Lung (tissue), 11 donors: ENCODE measurements at regions not wholly inside any gene's neighbourhood (a gene's known extent, or its start where the extent isn't known, plus 50 kb on each side); places are given as distances from the start of the nearest gene placed in this dataset.

ENCODE experiments used
- ATAC-seq: fragments of 200-7000 bp; cut with Tn5 transposase; one replicate; pipeline ENCODE4 v1.9.1; 2020; ENCODE audit warnings: moderate number of reproducible peaks; ENCODE audit not compliant: insufficient read depth, low FRiP score
- DNase-seq, 3 donors: peaks; one replicate each; pipeline ENCODE4 v3.0.0-alpha.2; 2013 to 2017
- H3K27ac ChIP-seq, 2 donors: one replicate each; pipeline ENCODE4 v1.5.1; 2013; ENCODE audit warnings: mild to moderate bottlenecking in 2 of 2, moderate library complexity in 2 of 2, control low read depth in 1 of 2, inconsistent platforms in 1 of 2, low read depth in 1 of 2, low read length in 1 of 2
- H3K27me3 ChIP-seq, 3 donors: one replicate each; pipeline ENCODE4 v1.5.1; 2013; ENCODE audit warnings: low read length in 2 of 3; ENCODE audit not compliant: control insufficient read depth in 3 of 3, insufficient read depth in 3 of 3
- H3K36me3 ChIP-seq, 4 donors: one replicate each; pipeline ENCODE4 v1.5.1; 2013; ENCODE audit warnings: low read length in 4 of 4, mild to moderate bottlenecking in 1 of 4, moderate library complexity in 1 of 4; ENCODE audit not compliant: control insufficient read depth in 4 of 4, insufficient read depth in 4 of 4
- H3K4me1 ChIP-seq, 5 donors: one replicate each; pipeline ENCODE4 v1.5.1; 2013; ENCODE audit warnings: low read length in 5 of 5, mild to moderate bottlenecking in 2 of 5, moderate library complexity in 1 of 5; ENCODE audit not compliant: control insufficient read depth in 5 of 5, insufficient read depth in 5 of 5
- H3K4me3 ChIP-seq: one replicate; pipeline ENCODE4 v1.5.1; 2013; ENCODE audit warnings: mild to moderate bottlenecking, control low read depth, moderate library complexity
- H3K9ac ChIP-seq, 2 donors: one replicate each; pipeline ENCODE4 v1.5.1; 2013; ENCODE audit warnings: low read length in 2 of 2, control low read depth in 1 of 2; ENCODE audit not compliant: insufficient read depth in 1 of 2
- H3K9me3 ChIP-seq, 4 donors: one replicate each; pipeline ENCODE4 v1.5.1; 2013; ENCODE audit warnings: low read length in 3 of 4, mild to moderate bottlenecking in 1 of 4, moderate library complexity in 1 of 4; ENCODE audit not compliant: control insufficient read depth in 4 of 4, insufficient read depth in 3 of 4
- CTCF ChIP-seq: IDR thresholded peaks from 2 replicates; pipeline ENCODE4 v1.5.1; 2012; ENCODE audit warnings: mild to moderate bottlenecking; ENCODE audit errors: control extremely low read depth, extremely low read depth
- WGBS, 2 donors: extraction: QIAGEN DNeasy Blood & Tissue Kit; methylation state at CpG; one replicate each; pipeline ENCODE4 v1.1.7; 2013; 5-methylcytosine and 5-hydroxymethylcytosine counted together
- donor health status: control.
- donor health status: control.
- donor health status: Bipolar disorder and iron deficiency.
- donor health status: healthy.
- donor health status: DM: yes; HTN: yes; CAD: no.

DNA sequence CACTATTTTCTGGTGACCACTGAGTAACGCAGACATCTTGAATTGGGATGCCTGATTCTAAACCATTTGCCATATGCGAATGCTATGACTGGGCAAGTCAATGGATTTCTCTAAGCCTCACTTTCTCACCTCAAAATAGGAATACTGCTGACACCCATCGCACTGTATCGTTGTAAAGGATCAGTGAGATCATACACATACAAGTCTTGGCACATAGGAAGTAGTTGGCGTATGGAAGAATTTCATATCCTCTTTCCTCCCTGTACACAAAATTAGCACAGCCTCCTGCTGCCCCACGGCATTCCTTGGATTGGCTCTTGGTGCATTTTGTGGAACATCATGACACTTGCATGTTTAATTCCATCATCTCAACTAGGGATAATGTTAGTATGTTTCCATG, 366.9 kb downstream of the CMPK2 start:
- DNase-seq (no peak), ATAC-seq (no peak)
- TF ChIP-seq CTCF = no peak
- Histone ChIP-seq H3K9ac (no peak overlapping the region), H3K4me3 (no peak overlapping the region), H3K4me1 (no peaks in the 10 kb centered on the region), H3K36me3 (no peaks in the 10 kb centered on the region), H3K27me3 (no peaks in the 10 kb centered on the region), H3K27ac (no peak overlapping the region), H3K9me3 (peaks cover 0 to 3% (median 0%) of the 10 kb centered on the region in 4 donors)
- whole genome bisulfite sequencing, 2 donors = 87 to 88% methylated on average over 6 of the region's 6 CpGs

GRCh38 chr2:6499691-6500090, 366.0 kb downstream of the CMPK2 start:
- 86 to 96% methylated on average over 2 of the region's 2 CpGs for WGBS, 2 donors

DNA sequence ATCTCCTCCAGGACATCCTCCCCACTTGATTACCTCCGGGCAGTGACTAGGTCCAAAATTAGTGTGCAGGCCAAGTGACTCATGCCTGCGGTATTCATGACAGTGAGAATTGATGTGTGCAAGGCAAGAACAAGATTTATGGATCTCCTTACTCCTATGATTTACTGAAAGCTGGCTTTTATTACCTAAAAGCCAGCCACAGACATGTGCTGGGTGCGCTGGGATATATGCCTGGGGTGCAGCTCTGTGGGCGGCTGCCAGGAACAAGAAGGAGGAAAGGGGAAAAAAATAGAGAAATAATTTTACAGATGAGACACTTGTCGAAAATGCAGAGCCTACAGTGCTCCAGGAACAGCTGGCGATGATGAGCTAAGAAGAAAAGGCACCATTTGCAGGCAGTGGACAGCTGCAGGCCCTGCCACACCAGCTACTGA, 359.3 kb downstream of the CMPK2 start:
- no peaks in the 10 kb centered on the region for H3K27me3 ChIP-seq
- no peak overlapping the region for H3K9ac ChIP-seq
- DNase-seq (no peak), ATAC-seq (no peak)
- no peaks in the 10 kb centered on the region for H3K9me3 ChIP-seq
- TF ChIP-seq CTCF = no peak
- 50 to 55% methylated on average over 6 of the region's 6 CpGs for WGBS, 2 donors
- no peak overlapping the region for H3K27ac ChIP-seq
- peaks cover 0 to 10% (median 0%) of the 10 kb centered on the region in 5 donors for H3K4me1 ChIP-seq
- H3K36me3 ChIP-seq = no peaks in the 10 kb centered on the region
- no peak overlapping the region for H3K4me3 ChIP-seq

More at GRCh38 chr2:6499691-6500090, 366.0 kb downstream of the CMPK2 start:
- DNase-seq (no peak), ATAC-seq (no peak)
- no peak overlapping the region for H3K27ac ChIP-seq
- no peak for TF ChIP-seq CTCF
- no peaks in the 10 kb centered on the region for H3K36me3 ChIP-seq
- H3K27me3 ChIP-seq = no peaks in the 10 kb centered on the region
- no peaks in the 10 kb centered on the region for H3K4me1 ChIP-seq
- H3K9ac ChIP-seq = no peak overlapping the region
- peaks cover 0 to 3% (median 0%) of the 10 kb centered on the region in 4 donors for H3K9me3 ChIP-seq
- no peak overlapping the region for H3K4me3 ChIP-seq

DNA sequence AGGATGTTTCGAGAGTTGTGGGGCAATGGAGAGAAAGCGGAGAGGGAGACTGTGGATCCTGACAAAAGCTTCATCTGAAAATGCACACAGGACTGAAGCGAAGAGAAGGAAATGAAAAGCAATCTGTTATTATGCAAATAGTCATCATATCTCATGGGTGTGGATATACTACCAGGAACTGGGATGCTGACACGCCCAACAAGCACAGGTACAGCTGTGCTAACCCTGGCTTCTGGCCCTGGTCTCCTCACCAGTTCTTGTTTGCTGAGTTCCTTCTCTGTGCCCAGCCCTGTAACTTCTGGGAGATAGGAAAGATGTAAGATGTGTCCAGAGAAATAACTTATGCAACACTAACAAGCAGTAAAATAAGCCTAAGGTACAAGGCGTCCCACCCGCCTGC, 358.8 kb downstream of the CMPK2 start:
- ATAC-seq (no peak), DNase-seq (no peak)
- Histone ChIP-seq H3K36me3 (no peaks in the 10 kb centered on the region), H3K27ac (no peak overlapping the region), H3K4me3 (no peak overlapping the region), H3K9ac (no peak overlapping the region), H3K27me3 (no peaks in the 10 kb centered on the region), H3K9me3 (no peaks in the 10 kb centered on the region), H3K4me1 (peaks cover 0 to 14% (median 0%) of the 10 kb centered on the region in 5 donors)
- WGBS, 2 donors = 76 to 77% methylated on average over 6 of the region's 6 CpGs
- TF ChIP-seq CTCF = no peak
